ENCODE measurements at regions not wholly inside any gene's neighbourhood (a gene's known extent, or its start where the extent isn't known, plus 50 kb on each side); places are given as distances from the start of the nearest gene placed in this dataset.

GRCh38 chr6:150651808-150652470 lies 52.3 kb downstream of the PLEKHG1 start:
- Histone ChIP-seq H3K4me3 (no peak overlapping the region), H3K27ac (no peak overlapping the region)

- Histone ChIP-seq H3K4me3 (no peak overlapping the region), H3K27ac (no peak overlapping the region)
Measured at GRCh38 chr6:150652848-150653613, 53.3 kb downstream of the PLEKHG1 start.

GRCh38 chr6:150654608-150655007 lies 54.9 kb downstream of the PLEKHG1 start:
- Histone ChIP-seq H3K4me3 (no peak overlapping the region), H3K27ac (no peak overlapping the region)

- no peak overlapping the region for H3K4me3 ChIP-seq
- H3K27ac ChIP-seq, result no peak overlapping the region
Measured at GRCh38 chr6:150656156-150656555, 56.5 kb downstream of the PLEKHG1 start.

GRCh38 chr6:150658421-150658820 lies 58.7 kb downstream of the PLEKHG1 start:
- no peak overlapping the region for H3K27ac ChIP-seq
- H3K4me3 ChIP-seq, result no peak overlapping the region

- Histone ChIP-seq H3K4me3 (no peak overlapping the region), H3K27ac (no peak overlapping the region)
Measured at GRCh38 chr6:150659046-150659763, 59.5 kb downstream of the PLEKHG1 start.

GRCh38 chr6:150661216-150662007 lies 61.7 kb downstream of the PLEKHG1 start:
- H3K4me3 ChIP-seq, result no peak overlapping the region
- no peak overlapping the region for H3K27ac ChIP-seq

- no peak overlapping the region for H3K4me3 ChIP-seq
- no peak overlapping the region for H3K27ac ChIP-seq
Measured at GRCh38 chr6:150662814-150663213, 63.1 kb downstream of the PLEKHG1 start.

GRCh38 chr6:150664091-150664490 lies 64.4 kb downstream of the PLEKHG1 start:
- H3K27ac ChIP-seq, result no peak overlapping the region
- H3K4me3 ChIP-seq, result no peak overlapping the region

GRCh38 chr6:150666071-150666470 lies 66.4 kb downstream of the PLEKHG1 start:
- Histone ChIP-seq H3K4me3 (no peak overlapping the region), H3K27ac (peak overlapping the region in 4 of 21 experiments; percentile 15 to 75 (median 51))

GRCh38 chr6:150667359-150667758 lies 67.7 kb downstream of the PLEKHG1 start:
- Histone ChIP-seq H3K27ac (peak overlapping the region in 8 of 21 experiments; percentile 7 to 73 (median 52)), H3K4me3 (no peak overlapping the region)

GRCh38 chr6:150667977-150668716 lies 68.5 kb downstream of the PLEKHG1 start:
- no peak overlapping the region for H3K4me3 ChIP-seq
- peak overlapping the region in 14 of 21 experiments; percentile 12 to 73 (median 53) for H3K27ac ChIP-seq

GRCh38 chr6:150668900-150669302 lies 69.2 kb downstream of the PLEKHG1 start:
- Histone ChIP-seq H3K27ac (peak overlapping the region in 15 of 21 experiments; percentile 9 to 72 (median 46)), H3K4me3 (no peak overlapping the region)

- H3K27ac ChIP-seq, result no peak overlapping the region
- H3K4me3 ChIP-seq, result no peak overlapping the region
Measured at GRCh38 chr6:150670311-150670710, 70.6 kb downstream of the PLEKHG1 start.

GRCh38 chr6:150672800-150673199 lies 73.1 kb downstream of the PLEKHG1 start:
- no peak overlapping the region for H3K27ac ChIP-seq
- H3K4me3 ChIP-seq, result no peak overlapping the region

- Histone ChIP-seq H3K4me3 (no peak overlapping the region), H3K27ac (no peak overlapping the region)
Measured at GRCh38 chr6:150673720-150674346, 74.1 kb downstream of the PLEKHG1 start.

- H3K4me3 ChIP-seq, result no peak overlapping the region
Measured at GRCh38 chr6:150676344-150676743, 76.7 kb downstream of the PLEKHG1 start.

GRCh38 chr6:150676772-150677171 lies 77.1 kb downstream of the PLEKHG1 start:
- H3K4me3 ChIP-seq, result no peak overlapping the region
- H3K27ac ChIP-seq, result no peak overlapping the region

More at GRCh38 chr6:150676344-150676743, 76.7 kb downstream of the PLEKHG1 start:
- no peak overlapping the region for H3K27ac ChIP-seq

GRCh38 chr6:150680510-150680909 lies 80.8 kb downstream of the PLEKHG1 start:
- Histone ChIP-seq H3K4me3 (no peak overlapping the region), H3K27ac (no peak overlapping the region)
